ENCODE measurements at regions not wholly inside any gene's neighbourhood (a gene's known extent, or its start where the extent isn't known, plus 50 kb on each side); places are given as distances from the start of the nearest gene placed in this dataset.
"Not testable (repeated sequence)": the region's sequence is repeated elsewhere in the genome, so short reads cannot be mapped to it uniquely, and the experiment has no call there.

DNA sequence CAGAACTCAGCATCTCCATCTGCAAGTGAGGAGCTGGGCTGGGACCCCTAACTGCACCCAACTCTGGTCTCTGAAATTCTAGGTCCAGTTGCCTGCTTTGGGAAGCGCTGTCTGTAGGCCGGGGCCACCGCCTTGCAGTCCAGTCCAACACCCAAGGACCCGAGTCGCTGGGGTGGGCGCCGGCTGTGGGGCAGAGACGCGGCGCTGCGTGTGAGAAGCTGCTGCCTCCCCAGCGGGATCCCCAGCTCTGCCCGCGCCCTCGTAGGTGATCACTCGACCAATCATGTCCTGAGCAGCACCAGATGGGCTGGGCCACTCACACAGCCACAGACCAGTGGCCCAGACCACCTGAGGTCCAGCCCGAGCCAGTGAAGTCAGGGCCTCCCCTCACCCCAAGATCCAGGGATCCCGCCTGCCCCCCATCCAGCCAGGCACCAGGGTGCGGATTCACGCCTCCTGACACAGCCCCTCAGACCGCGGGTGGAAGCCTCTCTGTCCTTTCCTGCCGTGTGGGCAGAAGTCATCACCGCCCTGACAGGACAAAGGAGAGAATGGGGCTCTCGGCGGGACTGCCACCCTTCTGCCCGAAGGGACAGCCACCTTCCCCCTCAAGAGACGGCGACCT lies 67.4 kb upstream of the ADGRA1 start:
- DNase-seq (ENCODE audit: low spot score), result no peak

- DNase-seq (ENCODE audit: low spot score), result no peak
Measured at GRCh38 chr10:133019651-133020050, 68.1 kb upstream of the ADGRA1 start.

- no peak for DNase-seq (ENCODE audit: low spot score)
Measured at GRCh38 chr10:133019191-133019590, 68.5 kb upstream of the ADGRA1 start.

DNA sequence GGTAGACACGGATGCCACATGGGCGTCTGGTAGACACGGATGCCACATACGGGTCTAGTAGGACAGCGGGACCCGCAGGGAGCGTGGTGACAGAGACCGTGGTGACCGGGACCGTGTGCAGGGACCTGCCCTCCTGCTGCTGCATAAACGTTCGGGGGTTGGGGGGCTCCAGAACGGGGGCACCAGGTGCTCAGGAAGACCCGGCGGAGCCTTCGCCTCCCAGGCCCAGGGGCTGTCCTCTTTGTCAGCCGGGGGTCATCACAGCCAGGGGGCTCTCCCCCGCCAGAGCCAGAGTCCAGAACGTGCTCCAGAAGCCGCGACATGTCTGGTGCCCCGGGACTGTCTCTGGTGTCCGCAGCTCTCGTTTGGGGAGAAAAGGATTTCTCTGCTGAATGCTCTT lies 69.2 kb upstream of the ADGRA1 start:
- DNase-seq (ENCODE audit: low spot score), result no peak

GRCh38 chr10:133017203-133017601 lies 70.5 kb upstream of the ADGRA1 start:
- DNase-seq (ENCODE audit: low spot score), result no peak

- no peak for DNase-seq (ENCODE audit: low spot score)
Measured at GRCh38 chr10:133016493-133017202, 71.1 kb upstream of the ADGRA1 start.

- no peak for DNase-seq (ENCODE audit: low spot score)
Measured at GRCh38 chr10:133015816-133016462, 71.8 kb upstream of the ADGRA1 start.

GRCh38 chr10:133015321-133015720 lies 72.4 kb upstream of the ADGRA1 start:
- no peak for DNase-seq (ENCODE audit: low spot score)

GRCh38 chr10:133014416-133015210 lies 72.2 kb upstream of the CFAP46 start:
- DNase-seq (ENCODE audit: low spot score), result no peak

- no peak for DNase-seq (ENCODE audit: low spot score)
Measured at GRCh38 chr10:133013463-133013862, 71.1 kb upstream of the CFAP46 start.

- DNase-seq (ENCODE audit: low spot score), result no peak
Measured at GRCh38 chr10:133012573-133013359, 70.4 kb upstream of the CFAP46 start.

DNA sequence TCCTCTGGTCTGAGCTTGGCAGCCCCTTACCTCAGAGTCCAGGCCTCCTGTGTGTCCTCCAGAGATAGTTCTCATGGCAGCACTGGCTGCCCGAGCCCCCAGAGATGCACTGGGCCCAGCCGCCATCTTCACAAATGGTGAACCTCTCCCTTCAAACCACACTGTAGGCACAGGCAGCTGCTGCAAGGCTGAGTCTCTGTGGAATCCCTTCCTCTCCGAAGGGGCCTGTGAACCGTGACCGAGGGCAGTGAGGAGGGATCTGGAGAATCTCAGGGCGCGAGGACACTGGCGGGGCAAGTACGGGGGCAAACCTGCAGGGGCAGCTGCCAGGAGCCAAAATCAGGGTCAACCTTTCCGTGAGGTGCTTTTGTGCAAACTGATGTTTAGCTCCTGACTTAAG lies 69.5 kb upstream of the CFAP46 start:
- DNase-seq (ENCODE audit: low spot score), result no peak

GRCh38 chr10:133011393-133011792 lies 69.0 kb upstream of the CFAP46 start:
- DNase-seq (ENCODE audit: low spot score), result not testable (repeated sequence)

GRCh38 chr10:133010843-133011179 lies 68.4 kb upstream of the CFAP46 start:
- DNase-seq (ENCODE audit: low spot score), result not testable (repeated sequence)

DNA sequence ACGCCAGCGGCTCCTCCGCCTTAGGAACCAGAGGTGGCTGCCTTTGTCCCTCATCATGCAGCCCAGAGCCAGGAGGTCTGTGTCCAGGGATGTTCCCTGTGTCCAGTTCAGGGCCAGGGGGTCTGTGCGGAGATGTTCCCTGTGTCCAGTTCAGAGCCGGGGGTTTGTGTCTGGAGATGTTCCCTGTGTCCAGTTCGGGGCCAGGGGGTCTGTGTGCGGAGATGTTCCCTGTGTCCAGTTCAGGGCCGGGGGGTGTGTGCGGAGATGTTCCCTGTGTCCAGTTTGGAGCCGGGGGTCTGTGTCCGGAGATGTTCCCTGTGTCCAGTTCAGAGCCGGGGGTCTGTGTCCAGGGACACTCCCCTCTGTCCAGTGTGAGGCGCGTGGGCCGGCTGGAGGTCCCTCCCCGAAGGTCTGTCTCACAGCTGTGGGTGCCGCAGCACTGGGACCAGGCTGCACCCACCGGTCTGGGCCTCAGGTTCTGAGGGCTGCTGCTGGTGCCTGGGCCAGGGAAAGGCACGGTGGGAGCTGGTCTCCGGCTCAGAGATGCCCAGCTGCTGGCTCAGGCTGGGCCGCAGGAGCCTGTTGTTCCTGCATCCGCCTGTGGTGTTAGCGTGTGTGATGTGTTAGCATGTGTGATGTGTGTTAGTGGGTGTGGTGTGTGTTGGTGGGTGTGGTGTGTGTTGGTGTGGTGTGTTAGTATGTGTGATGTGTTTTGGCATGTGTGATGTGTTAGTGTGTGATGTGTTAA lies 67.9 kb upstream of the CFAP46 start:
- no peak for DNase-seq (ENCODE audit: low spot score)

DNA sequence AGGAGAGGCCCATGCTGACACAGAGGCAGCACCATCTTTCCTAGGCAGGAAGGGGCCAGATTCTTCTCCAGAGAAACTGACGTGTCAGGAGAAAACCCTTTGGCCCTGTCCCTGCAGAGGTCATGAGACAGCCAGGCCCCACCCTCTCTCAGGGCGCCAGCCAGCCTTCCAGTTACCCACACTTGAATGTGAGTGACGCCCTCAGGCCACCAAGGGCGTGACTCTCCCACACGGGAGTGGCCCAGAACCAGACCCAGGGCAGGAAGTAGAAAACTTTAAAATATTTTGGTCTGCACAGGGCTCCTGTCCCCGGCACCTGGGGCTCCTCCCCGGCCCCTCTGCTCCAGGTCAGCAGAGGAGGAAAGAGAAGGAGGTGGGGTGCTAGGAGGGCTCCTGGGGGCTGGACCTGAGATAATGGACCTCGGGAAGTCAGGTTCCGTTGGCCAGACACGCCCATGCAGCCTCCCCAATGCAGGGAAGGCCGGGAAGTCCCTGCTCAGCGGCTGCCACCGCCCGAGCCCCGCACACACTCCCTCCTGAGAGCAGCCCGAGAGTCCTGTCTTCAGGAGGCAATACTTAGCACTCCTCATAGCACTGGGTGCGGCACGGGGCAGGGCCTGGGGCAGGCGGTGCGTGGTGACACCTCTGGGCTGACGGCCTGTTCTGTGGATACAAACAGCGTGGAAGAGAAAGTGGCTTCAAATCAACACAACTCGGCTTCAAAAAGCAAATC lies 67.0 kb upstream of the CFAP46 start:
- DNase-seq (ENCODE audit: low spot score), result peak; percentile 71

GRCh38 chr10:133008736-133009135 lies 66.4 kb upstream of the CFAP46 start:
- DNase-seq (ENCODE audit: low spot score), result no peak

GRCh38 chr10:133008196-133008595 lies 65.8 kb upstream of the CFAP46 start:
- no peak for DNase-seq (ENCODE audit: low spot score)

- DNase-seq (ENCODE audit: low spot score), result no peak
Measured at GRCh38 chr10:133007360-133007858, 65.0 kb upstream of the CFAP46 start.

GRCh38 chr10:133006806-133007205 lies 64.4 kb upstream of the CFAP46 start:
- DNase-seq (ENCODE audit: low spot score), result no peak

All from A172 (cell line).